Endothelial cell of umbilical vein (primary cell): ENCODE measurements at regions not wholly inside any gene's neighbourhood (a gene's known extent, or its start where the extent isn't known, plus 50 kb on each side); places are given as distances from the start of the nearest gene placed in this dataset.

ENCODE experiments used
- EZH2 ChIP-seq: IDR thresholded peaks from 2 replicates; pipeline ENCODE4 v1.6.1; 2012; ENCODE audit warnings: borderline replicate concordance, low read depth, mild to moderate bottlenecking, moderate library complexity, low read length, inconsistent platforms; ENCODE audit not compliant: severe bottlenecking
- JUN ChIP-seq: IDR thresholded peaks from 2 replicates; pipeline ENCODE4 v1.6.1; 2011; ENCODE audit warnings: borderline replicate concordance, low read depth; ENCODE audit not compliant: insufficient read length, insufficient read depth
- POLR2A ChIP-seq: IDR thresholded peaks from 2 replicates; pipeline ENCODE4 v1.6.1; 2012; ENCODE audit warnings: low read depth, mild to moderate bottlenecking, control low read depth, low read length
- POLR2AphosphoS5 ChIP-seq: IDR thresholded peaks from 2 replicates; pipeline ENCODE4 v1.6.1; 2012; ENCODE audit warnings: low read depth, mild to moderate bottlenecking, control low read depth, low read length, moderate library complexity; ENCODE audit not compliant: insufficient read depth
- TF ChIP-seq, protein P1 (sequence below), 2 donors: IDR thresholded peaks; 1 replicate in 1 of 2; 2 replicates in 1 of 2; pipeline ENCODE4 v1.5.1; 2011; ENCODE audit warnings: low read length in 2 of 2, mild to moderate bottlenecking in 2 of 2, moderate library complexity in 2 of 2, control low read depth in 1 of 2, inconsistent platforms in 1 of 2, low read depth in 1 of 2; ENCODE audit not compliant: insufficient read depth in 1 of 2; ENCODE audit errors: extremely low read depth in 1 of 2

DNA sequence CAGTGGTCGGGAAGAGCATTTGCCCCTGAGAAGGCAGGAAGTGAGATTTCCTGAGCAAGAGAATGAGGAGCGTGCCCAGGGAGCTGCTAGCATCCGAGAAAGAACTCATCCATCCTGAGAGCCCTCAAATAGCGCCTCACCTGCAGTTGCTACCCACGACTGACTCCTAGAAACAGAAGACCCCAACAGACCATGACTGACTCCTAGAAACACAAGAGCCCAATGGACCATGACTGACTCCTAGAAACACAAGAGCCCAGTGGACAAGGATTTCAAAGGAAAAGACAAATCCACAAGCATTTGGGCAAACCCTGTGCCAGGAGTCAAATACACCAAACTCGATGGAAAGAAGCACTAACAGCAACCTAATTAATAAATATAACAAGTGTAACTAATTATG, 575.2 kb upstream of the FRG1 start:
- TF ChIP-seq, protein P1, sequence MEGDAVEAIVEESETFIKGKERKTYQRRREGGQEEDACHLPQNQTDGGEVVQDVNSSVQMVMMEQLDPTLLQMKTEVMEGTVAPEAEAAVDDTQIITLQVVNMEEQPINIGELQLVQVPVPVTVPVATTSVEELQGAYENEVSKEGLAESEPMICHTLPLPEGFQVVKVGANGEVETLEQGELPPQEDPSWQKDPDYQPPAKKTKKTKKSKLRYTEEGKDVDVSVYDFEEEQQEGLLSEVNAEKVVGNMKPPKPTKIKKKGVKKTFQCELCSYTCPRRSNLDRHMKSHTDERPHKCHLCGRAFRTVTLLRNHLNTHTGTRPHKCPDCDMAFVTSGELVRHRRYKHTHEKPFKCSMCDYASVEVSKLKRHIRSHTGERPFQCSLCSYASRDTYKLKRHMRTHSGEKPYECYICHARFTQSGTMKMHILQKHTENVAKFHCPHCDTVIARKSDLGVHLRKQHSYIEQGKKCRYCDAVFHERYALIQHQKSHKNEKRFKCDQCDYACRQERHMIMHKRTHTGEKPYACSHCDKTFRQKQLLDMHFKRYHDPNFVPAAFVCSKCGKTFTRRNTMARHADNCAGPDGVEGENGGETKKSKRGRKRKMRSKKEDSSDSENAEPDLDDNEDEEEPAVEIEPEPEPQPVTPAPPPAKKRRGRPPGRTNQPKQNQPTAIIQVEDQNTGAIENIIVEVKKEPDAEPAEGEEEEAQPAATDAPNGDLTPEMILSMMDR (IDR thresholded peaks at IDR 0.05; ENCODE audit: extremely low read depth in 1 of 2, insufficient read depth in 1 of 2, low read depth in 1 of 2, low read length in 2 of 2), result no peak
- TF ChIP-seq POLR2A (no peak), POLR2AphosphoS5 (no peak), EZH2 (no peak), JUN (no peak)
